Neural progenitor cell (in vitro differentiated cells): ENCODE measurements at regions not wholly inside any gene's neighbourhood (a gene's known extent, or its start where the extent isn't known, plus 50 kb on each side); places are given as distances from the start of the nearest gene placed in this dataset.

Experiments
- DNase-seq: peaks from one replicate; pipeline ENCODE4 v3.0.0-alpha.2; 2016; ENCODE audit warnings: low spot score
- H2AFZ ChIP-seq: fragments of 200-600 bp; sonication (generic); replicated peaks from 2 replicates; pipeline ENCODE4 v1.6.1; 2016; ENCODE audit warnings: antibody characterized with exemption
- H3F3A ChIP-seq: fragments of 200-600 bp; sonication (generic); 2 replicates; pipeline ENCODE4 v1.6.1; 2016; ENCODE audit warnings: antibody characterized with exemption, low read depth
- H3K27ac ChIP-seq: fragments of 200-600 bp; sonication (generic); 2 replicates; pipeline ENCODE4 v1.5.1; 2016; ENCODE audit warnings: mild to moderate bottlenecking
- H3K27me3 ChIP-seq: fragments of 200-600 bp; sonication (generic); 2 replicates; pipeline ENCODE4 v1.6.1; 2016; ENCODE audit warnings: mild to moderate bottlenecking, moderate library complexity
- H3K36me3 ChIP-seq: fragments of 200-600 bp; sonication (generic); 2 replicates; pipeline ENCODE4 v1.5.1; 2016
- H3K4me1 ChIP-seq: fragments of 200-600 bp; sonication (generic); 2 replicates; pipeline ENCODE4 v1.6.1; 2016; ENCODE audit warnings: mixed run types
- H3K4me2 ChIP-seq: fragments of 200-600 bp; sonication (generic); 2 replicates; pipeline ENCODE4 v1.6.1; 2016
- H3K4me3 ChIP-seq: fragments of 200-600 bp; sonication (generic); 2 replicates; pipeline ENCODE4 v1.5.1; 2016
- H3K79me2 ChIP-seq: fragments of 200-600 bp; sonication (generic); 2 replicates; pipeline ENCODE4 v1.6.1; 2016; ENCODE audit warnings: low read depth
- H3K9ac ChIP-seq: fragments of 200-600 bp; sonication (generic); 2 replicates; pipeline ENCODE4 v1.6.1; 2016
- H3K9me3 ChIP-seq: fragments of 200-600 bp; sonication (generic); 2 replicates; pipeline ENCODE4 v1.5.1; 2016; ENCODE audit warnings: low read depth
- H4K20me1 ChIP-seq: fragments of 200-600 bp; sonication (generic); 2 replicates; pipeline ENCODE4 v1.6.1; 2016; ENCODE audit warnings: low read depth
- H3K27ac Mint-ChIP-seq: 3 replicates; pipeline ENCODE4 v1.8.0; 2021; ENCODE audit warnings: mixed read lengths
- H3K27me3 Mint-ChIP-seq: 2 replicates; pipeline ENCODE4 v1.8.0; 2022; ENCODE audit warnings: low read depth, mild to moderate bottlenecking, inconsistent platforms, moderate library complexity, mixed read lengths; ENCODE audit not compliant: insufficient read depth
- H3K36me3 Mint-ChIP-seq: 3 replicates; pipeline ENCODE4 v1.8.0; 2021; ENCODE audit warnings: mixed read lengths
- H3K4me1 Mint-ChIP-seq: 3 replicates; pipeline ENCODE4 v1.8.0; 2021; ENCODE audit warnings: mixed read lengths
- H3K4me3 Mint-ChIP-seq: 3 replicates; pipeline ENCODE4 v1.8.0; 2021; ENCODE audit warnings: mild to moderate bottlenecking, moderate library complexity, mixed read lengths
- H3K9me3 Mint-ChIP-seq: 3 replicates; pipeline ENCODE4 v1.8.0; 2020; ENCODE audit warnings: mixed read lengths
- EZH2 ChIP-seq: fragments of 200-600 bp; sonication (generic); IDR thresholded peaks from 2 replicates; pipeline ENCODE4 v1.6.1; 2017; ENCODE audit warnings: antibody characterized with exemption, mild to moderate bottlenecking, moderate library complexity
- EZH2phosphoT487 ChIP-seq: fragments of 200-600 bp; sonication (generic); IDR thresholded peaks from 2 replicates; pipeline ENCODE4 v1.6.1; 2017; ENCODE audit warnings: antibody characterized with exemption
- TF ChIP-seq, protein P1 (sequence below): fragments of 200-600 bp; sonication (generic); IDR thresholded peaks from 2 replicates; pipeline ENCODE4 v1.5.1; 2017; ENCODE audit warnings: antibody characterized with exemption, mild to moderate bottlenecking

DNA sequence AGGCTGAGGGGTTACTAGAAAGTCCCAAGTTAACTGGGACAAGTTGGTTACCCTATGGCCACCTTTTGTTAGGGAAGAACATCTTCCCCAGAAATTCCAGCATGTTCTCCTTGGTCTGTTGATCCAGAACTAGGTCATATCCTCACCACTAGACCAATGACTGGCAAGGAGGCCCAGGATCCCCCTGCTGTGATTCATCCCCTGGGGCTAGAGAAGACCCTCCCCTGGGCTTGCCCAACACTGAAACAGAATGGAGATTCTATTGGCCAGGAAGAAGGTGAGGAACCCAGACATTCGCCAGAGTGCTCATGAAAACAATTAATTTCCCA, 90.1 kb upstream of the SIM2 start:
- H3K9me3 Mint-ChIP-seq: peaks cover 3% of the 10 kb centered on the region
- no peak overlapping the region for H3K27ac Mint-ChIP-seq
- no peaks in the 10 kb centered on the region for H3K4me1 Mint-ChIP-seq
- Histone ChIP-seq H2AFZ (no peak overlapping the region), H3K36me3 (no peaks in the 10 kb centered on the region), H3K27ac (no peak overlapping the region), H3K4me3 (no peak overlapping the region), H3K79me2 (no peaks in the 10 kb centered on the region), H4K20me1 (no peaks in the 10 kb centered on the region), H3K9ac (no peak overlapping the region), H3K27me3 (no peaks in the 10 kb centered on the region), H3K4me2 (no peak overlapping the region), H3K9me3 (no peaks in the 10 kb centered on the region), H3K4me1 (peaks cover 3% of the 10 kb centered on the region), H3F3A (no peaks in the 10 kb centered on the region)
- no peaks in the 10 kb centered on the region for H3K36me3 Mint-ChIP-seq
- no peak for DNase-seq
- peaks cover 6% of the 10 kb centered on the region for H3K27me3 Mint-ChIP-seq
- TF ChIP-seq EZH2phosphoT487 (no peak), EZH2 (no peak)
- TF ChIP-seq, protein P1, sequence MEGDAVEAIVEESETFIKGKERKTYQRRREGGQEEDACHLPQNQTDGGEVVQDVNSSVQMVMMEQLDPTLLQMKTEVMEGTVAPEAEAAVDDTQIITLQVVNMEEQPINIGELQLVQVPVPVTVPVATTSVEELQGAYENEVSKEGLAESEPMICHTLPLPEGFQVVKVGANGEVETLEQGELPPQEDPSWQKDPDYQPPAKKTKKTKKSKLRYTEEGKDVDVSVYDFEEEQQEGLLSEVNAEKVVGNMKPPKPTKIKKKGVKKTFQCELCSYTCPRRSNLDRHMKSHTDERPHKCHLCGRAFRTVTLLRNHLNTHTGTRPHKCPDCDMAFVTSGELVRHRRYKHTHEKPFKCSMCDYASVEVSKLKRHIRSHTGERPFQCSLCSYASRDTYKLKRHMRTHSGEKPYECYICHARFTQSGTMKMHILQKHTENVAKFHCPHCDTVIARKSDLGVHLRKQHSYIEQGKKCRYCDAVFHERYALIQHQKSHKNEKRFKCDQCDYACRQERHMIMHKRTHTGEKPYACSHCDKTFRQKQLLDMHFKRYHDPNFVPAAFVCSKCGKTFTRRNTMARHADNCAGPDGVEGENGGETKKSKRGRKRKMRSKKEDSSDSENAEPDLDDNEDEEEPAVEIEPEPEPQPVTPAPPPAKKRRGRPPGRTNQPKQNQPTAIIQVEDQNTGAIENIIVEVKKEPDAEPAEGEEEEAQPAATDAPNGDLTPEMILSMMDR: no peak
- H3K4me3 Mint-ChIP-seq: no peak overlapping the region

- H3K4me3 Mint-ChIP-seq: no peak overlapping the region
These were observed 89.3 kb upstream of the SIM2 start for GRCh38 chr21:36609654-36610053.

GRCh38 chr21:36610201-36610600, 88.7 kb upstream of the SIM2 start:
- no peak overlapping the region for H3K27ac ChIP-seq
- no peaks in the 10 kb centered on the region for H4K20me1 ChIP-seq
- no peak overlapping the region for H3K4me3 Mint-ChIP-seq
- no peak overlapping the region for H3K4me2 ChIP-seq
- no peaks in the 10 kb centered on the region for H3K4me1 Mint-ChIP-seq
- no peak overlapping the region for H2AFZ ChIP-seq
- no peak overlapping the region for H3K27ac Mint-ChIP-seq
- H3K79me2 ChIP-seq: no peaks in the 10 kb centered on the region
- no peak overlapping the region for H3K4me3 ChIP-seq
- no peaks in the 10 kb centered on the region for H3K9me3 ChIP-seq
- DNase-seq: no peak
- H3K27me3 Mint-ChIP-seq: peaks cover 8% of the 10 kb centered on the region
- no peak for TF ChIP-seq EZH2phosphoT487
- no peak for TF ChIP-seq EZH2
- TF ChIP-seq, protein P1: no peak
- H3K27me3 ChIP-seq: no peaks in the 10 kb centered on the region
- peaks cover 6% of the 10 kb centered on the region for H3K9me3 Mint-ChIP-seq
- peaks cover 3% of the 10 kb centered on the region for H3K4me1 ChIP-seq
- no peaks in the 10 kb centered on the region for H3F3A ChIP-seq
- H3K36me3 ChIP-seq: no peaks in the 10 kb centered on the region
- no peaks in the 10 kb centered on the region for H3K36me3 Mint-ChIP-seq
- H3K9ac ChIP-seq: no peak overlapping the region

More at GRCh38 chr21:36609654-36610053, 89.3 kb upstream of the SIM2 start:
- Mint-ChIP-seq H3K36me3 (no peaks in the 10 kb centered on the region), H3K27me3 (peaks cover 8% of the 10 kb centered on the region), H3K9me3 (peaks cover 5% of the 10 kb centered on the region), H3K4me1 (no peaks in the 10 kb centered on the region), H3K27ac (no peak overlapping the region)
- H3K4me3 ChIP-seq: no peak overlapping the region
- H4K20me1 ChIP-seq: no peaks in the 10 kb centered on the region
- H3K27ac ChIP-seq: no peak overlapping the region
- DNase-seq: no peak
- no peaks in the 10 kb centered on the region for H3K36me3 ChIP-seq
- H3K4me2 ChIP-seq: no peak overlapping the region
- TF ChIP-seq EZH2 (no peak), EZH2phosphoT487 (no peak)
- TF ChIP-seq, protein P1: no peak
- no peaks in the 10 kb centered on the region for H3F3A ChIP-seq
- no peak overlapping the region for H3K9ac ChIP-seq
- no peaks in the 10 kb centered on the region for H3K27me3 ChIP-seq
- H2AFZ ChIP-seq: no peak overlapping the region
- no peaks in the 10 kb centered on the region for H3K79me2 ChIP-seq
- H3K4me1 ChIP-seq: peaks cover 3% of the 10 kb centered on the region
- no peaks in the 10 kb centered on the region for H3K9me3 ChIP-seq

DNA sequence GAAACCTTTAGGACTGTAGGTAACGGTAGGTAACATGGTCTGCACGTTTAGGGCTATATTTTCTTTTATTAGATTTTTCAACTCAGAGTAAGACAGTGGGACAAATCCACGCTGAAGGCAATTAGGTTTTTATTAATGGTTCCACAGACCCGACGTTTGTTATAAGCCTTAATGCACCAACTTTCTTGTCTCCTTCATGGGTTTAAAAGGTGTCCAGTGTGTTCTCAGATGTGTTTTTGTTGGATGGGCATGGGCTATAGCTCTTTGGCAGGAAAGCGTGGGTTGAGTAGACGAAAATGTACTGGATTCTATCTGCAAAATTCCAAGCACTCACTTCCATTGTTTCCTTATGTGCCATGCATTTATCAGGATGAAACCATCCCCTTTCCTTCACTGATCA, 88.0 kb upstream of the SIM2 start:
- no peak overlapping the region for H2AFZ ChIP-seq
- H3K4me2 ChIP-seq: no peak overlapping the region
- no peak overlapping the region for H3K27ac Mint-ChIP-seq
- TF ChIP-seq EZH2phosphoT487: no peak
- TF ChIP-seq, protein P1: no peak
- H3K36me3 ChIP-seq: no peaks in the 10 kb centered on the region
- no peaks in the 10 kb centered on the region for H3K9me3 ChIP-seq
- no peaks in the 10 kb centered on the region for H3K79me2 ChIP-seq
- H3K27me3 Mint-ChIP-seq: peaks cover 8% of the 10 kb centered on the region
- H3K4me3 ChIP-seq: no peak overlapping the region
- no peaks in the 10 kb centered on the region for H4K20me1 ChIP-seq
- H3K36me3 Mint-ChIP-seq: no peaks in the 10 kb centered on the region
- no peak for DNase-seq
- H3K4me3 Mint-ChIP-seq: no peak overlapping the region
- H3K4me1 Mint-ChIP-seq: no peaks in the 10 kb centered on the region
- H3K4me1 ChIP-seq: peaks cover 3% of the 10 kb centered on the region
- H3F3A ChIP-seq: no peaks in the 10 kb centered on the region
- no peak overlapping the region for H3K27ac ChIP-seq
- H3K9me3 Mint-ChIP-seq: peaks cover 10% of the 10 kb centered on the region
- H3K9ac ChIP-seq: no peak overlapping the region
- no peaks in the 10 kb centered on the region for H3K27me3 ChIP-seq
